ENCODE measurements at regions not wholly inside any gene's neighbourhood (a gene's known extent, or its start where the extent isn't known, plus 50 kb on each side); places are given as distances from the start of the nearest gene placed in this dataset.

- TF ChIP-seq EP300 (IDR thresholded peaks at IDR 0.05) (no peak), POLR2A (IDR thresholded peaks at IDR 0.05) (no peak), CTCF (IDR thresholded peaks at IDR 0.05) (no peak), POLR2AphosphoS5 (IDR thresholded peaks at IDR 0.05) (no peak)
- Histone ChIP-seq H3K27me3 (no peaks in the 10 kb centered on the region), H3K36me3 (no peaks in the 10 kb centered on the region), H3K4me1 (no peaks in the 10 kb centered on the region), H3K9me3 (no peaks in the 10 kb centered on the region), H3K27ac (no peak overlapping the region), H3K4me3 (no peak overlapping the region)
- no peak for DNase-seq
- intact Hi-C loops (cut with DNase I) = no loop called here
- 5 to 9% methylated on average over 1 of the region's 1 CpG for WGBS, 2 donors
Observed at GRCh38 chr4:11585506-11585905, 156.8 kb upstream of the HS3ST1 start.

- no peaks in the 10 kb centered on the region for H3K36me3 ChIP-seq
- no peaks in the 10 kb centered on the region for H3K27me3 ChIP-seq
- H3K4me1 ChIP-seq = no peaks in the 10 kb centered on the region
- no peak overlapping the region for H3K4me3 ChIP-seq
- DNase-seq = no peak
- TF ChIP-seq POLR2AphosphoS5 (IDR thresholded peaks at IDR 0.05) (no peak), CTCF (IDR thresholded peaks at IDR 0.05) (no peak), EP300 (IDR thresholded peaks at IDR 0.05) (no peak), POLR2A (IDR thresholded peaks at IDR 0.05) (no peak)
- no peak overlapping the region for H3K27ac ChIP-seq
- intact Hi-C loops (cut with DNase I) = no loop called here
- no peaks in the 10 kb centered on the region for H3K9me3 ChIP-seq
Observed at GRCh38 chr4:11568511-11568910, 139.8 kb upstream of the HS3ST1 start.

DNA sequence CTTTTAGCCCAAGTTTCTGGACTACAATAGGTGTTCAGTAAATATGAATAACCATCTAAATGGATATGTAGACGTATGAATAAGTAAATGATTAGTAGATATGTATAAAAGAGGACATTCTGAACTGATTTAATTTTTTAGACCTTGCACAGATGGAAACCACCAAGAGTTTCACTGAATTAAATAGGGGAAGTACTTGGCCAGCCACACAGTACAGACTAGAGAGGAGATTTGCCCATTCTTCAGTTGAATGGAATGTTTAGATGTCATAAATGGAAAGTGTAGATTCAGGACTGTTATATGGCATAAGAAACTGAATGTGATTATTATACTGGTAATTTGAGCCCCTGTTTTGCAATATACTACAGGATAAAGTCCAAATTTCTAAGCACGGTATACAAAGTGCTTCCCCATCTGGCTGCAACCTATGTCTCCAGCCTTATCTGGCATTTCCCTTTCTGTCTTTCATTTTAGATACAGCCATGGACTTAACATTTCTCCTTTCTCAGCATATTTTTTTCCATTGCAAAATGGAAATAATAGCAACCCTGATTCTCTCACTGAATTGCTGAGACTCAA is 137.8 kb upstream of the HS3ST1 start:
- Histone ChIP-seq H3K9me3 (no peaks in the 10 kb centered on the region), H3K36me3 (no peaks in the 10 kb centered on the region), H3K27me3 (no peaks in the 10 kb centered on the region), H3K4me3 (no peak overlapping the region), H3K4me1 (no peaks in the 10 kb centered on the region), H3K27ac (no peak overlapping the region)
- TF ChIP-seq POLR2A (IDR thresholded peaks at IDR 0.05) = no peak
- TF ChIP-seq POLR2AphosphoS5 (IDR thresholded peaks at IDR 0.05) = no peak
- no peak for TF ChIP-seq EP300 (IDR thresholded peaks at IDR 0.05)
- no peak for TF ChIP-seq CTCF (IDR thresholded peaks at IDR 0.05)
- 16 to 61% methylated on average over 2 of the region's 2 CpGs for WGBS, 2 donors
- no peak for DNase-seq
- intact Hi-C loops (cut with DNase I) = no loop called here

DNA sequence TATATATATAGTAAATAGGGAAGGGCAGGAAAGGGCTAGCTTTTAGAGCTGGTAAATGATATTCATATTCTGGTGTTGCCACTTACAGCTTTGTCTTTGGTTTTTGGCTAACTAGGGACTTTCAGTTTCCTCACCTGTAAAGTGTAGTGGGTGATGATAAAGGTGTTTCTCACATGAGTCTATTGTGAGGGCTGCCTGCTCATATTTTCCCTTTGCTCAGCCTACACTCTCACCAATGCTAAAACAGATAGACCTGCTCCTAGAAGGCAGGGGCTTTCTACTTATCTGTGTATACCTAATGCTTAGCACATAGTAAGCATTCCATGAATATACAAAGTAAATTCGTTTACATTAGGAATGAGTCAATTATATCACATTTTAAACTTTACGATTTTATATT is 137.2 kb upstream of the HS3ST1 start:
- H3K27ac ChIP-seq = no peak overlapping the region
- whole genome bisulfite sequencing, 2 donors = 71 to 85% methylated on average over 2 of the region's 2 CpGs
- H3K27me3 ChIP-seq = no peaks in the 10 kb centered on the region
- no peaks in the 10 kb centered on the region for H3K4me1 ChIP-seq
- TF ChIP-seq POLR2A (IDR thresholded peaks at IDR 0.05) (no peak), CTCF (IDR thresholded peaks at IDR 0.05) (no peak), EP300 (IDR thresholded peaks at IDR 0.05) (no peak), POLR2AphosphoS5 (IDR thresholded peaks at IDR 0.05) (no peak)
- no peak overlapping the region for H3K4me3 ChIP-seq
- H3K9me3 ChIP-seq = no peaks in the 10 kb centered on the region
- no peaks in the 10 kb centered on the region for H3K36me3 ChIP-seq
- DNase-seq = no peak
- intact Hi-C loops (cut with DNase I) = no loop called here

DNA sequence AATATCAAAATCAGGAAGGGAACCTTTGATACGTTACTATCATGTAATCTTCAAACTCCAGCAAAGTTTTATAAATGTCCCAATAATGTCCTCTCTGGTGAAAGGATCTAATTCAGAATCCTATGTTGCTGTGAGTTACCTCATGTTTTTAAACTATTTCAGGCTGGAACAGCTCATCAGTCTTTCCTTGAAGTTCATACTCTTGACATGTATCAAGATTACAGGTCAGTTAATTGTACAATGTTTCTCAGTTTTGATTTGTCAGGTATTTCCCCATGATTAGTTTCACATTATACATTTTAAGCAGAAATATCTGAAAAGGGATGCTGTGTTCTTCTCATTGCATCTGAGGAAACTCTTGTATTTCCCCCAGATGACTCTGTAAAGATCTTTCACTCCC is 136.5 kb upstream of the HS3ST1 start:
- intact Hi-C loops (cut with DNase I) = no loop called here
- H3K9me3 ChIP-seq = no peaks in the 10 kb centered on the region
- WGBS, 2 donors = 90% methylated on average over 1 of the region's 1 CpG
- H3K4me3 ChIP-seq = no peak overlapping the region
- DNase-seq = no peak
- TF ChIP-seq POLR2AphosphoS5 (IDR thresholded peaks at IDR 0.05) (no peak), POLR2A (IDR thresholded peaks at IDR 0.05) (no peak), EP300 (IDR thresholded peaks at IDR 0.05) (no peak), CTCF (IDR thresholded peaks at IDR 0.05) (no peak)
- H3K36me3 ChIP-seq = no peaks in the 10 kb centered on the region
- no peaks in the 10 kb centered on the region for H3K27me3 ChIP-seq
- no peaks in the 10 kb centered on the region for H3K4me1 ChIP-seq
- no peak overlapping the region for H3K27ac ChIP-seq

Measured in sigmoid colon (tissue), 6 donors.